ENCODE measurements at regions not wholly inside any gene's neighbourhood (a gene's known extent, or its start where the extent isn't known, plus 50 kb on each side); places are given as distances from the start of the nearest gene placed in this dataset.

- no peak for TF ChIP-seq CTCF (IDR thresholded peaks at IDR 0.05; ENCODE audit: borderline replicate concordance, extremely low read depth, low read length, poor library complexity, severe bottlenecking)
- TF ChIP-seq EZH2 (IDR thresholded peaks at IDR 0.05; ENCODE audit: borderline replicate concordance, low read depth, low read length, severe bottlenecking) = no peak
These were observed 134.5 kb upstream of the ONECUT1 start for GRCh38 chr15:52924630-52925029.
